ENCODE measurements at regions not wholly inside any gene's neighbourhood (a gene's known extent, or its start where the extent isn't known, plus 50 kb on each side); places are given as distances from the start of the nearest gene placed in this dataset.

DNA sequence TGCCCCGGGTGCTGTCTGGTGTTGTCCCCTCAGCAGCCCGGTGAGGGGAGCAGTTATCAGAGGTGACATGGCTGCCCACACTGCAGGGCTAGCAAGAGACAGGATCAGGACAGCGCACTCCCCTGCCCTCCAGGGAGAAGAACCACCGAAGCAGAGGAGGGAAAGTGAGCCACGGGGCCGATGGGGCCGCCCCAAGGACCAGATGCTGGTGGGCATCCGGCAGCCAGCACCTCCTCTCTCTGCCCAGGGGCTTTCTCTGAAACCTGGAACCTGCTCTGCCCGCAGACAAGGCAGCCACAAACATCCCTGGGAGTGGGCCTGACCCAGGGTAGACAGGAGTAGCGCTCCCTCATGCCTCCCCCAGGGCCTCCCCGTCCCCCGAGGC, 163.0 kb upstream of the CST7 start:
- TF ChIP-seq CTCF (IDR thresholded peaks at IDR 0.05) (no peak), POLR2A (IDR thresholded peaks at IDR 0.05) (no peak), EP300 (IDR thresholded peaks at IDR 0.05) (no peak)

Measured in ovary (tissue), 3 donors.